ENCODE measurements at regions not wholly inside any gene's neighbourhood (a gene's known extent, or its start where the extent isn't known, plus 50 kb on each side); places are given as distances from the start of the nearest gene placed in this dataset.

GRCh38 chr4:111449657-111450056 is 695.6 kb upstream of the FAM241A start:
- Histone ChIP-seq H3K36me3 (ENCODE audit: insufficient read depth, low read length) (no peaks in the 10 kb centered on the region), H4K20me1 (ENCODE audit: insufficient read depth, low read length) (no peaks in the 10 kb centered on the region), H3K4me2 (ENCODE audit: insufficient read depth, low read length) (no peak overlapping the region), H3K4me1 (ENCODE audit: insufficient read depth, low read length) (no peaks in the 10 kb centered on the region), H3K9me3 (ENCODE audit: insufficient read depth, low read length, severe bottlenecking) (no peaks in the 10 kb centered on the region), H3K27me3 (ENCODE audit: insufficient read depth, low read length, poor library complexity) (no peaks in the 10 kb centered on the region), H2AFZ (ENCODE audit: low read depth, low read length) (no peak overlapping the region), H3K27ac (ENCODE audit: low read length) (no peak overlapping the region), H3K4me3 (ENCODE audit: low read depth in 1 of 2, low read length in 2 of 2) (no peak overlapping the region), H3K9ac (ENCODE audit: low read depth, low read length) (no peak overlapping the region), H3K79me2 (ENCODE audit: insufficient read depth, low read length) (no peaks in the 10 kb centered on the region)
- TF ChIP-seq EZH2 (IDR thresholded peaks at IDR 0.05; ENCODE audit: borderline replicate concordance, low read depth, low read length, severe bottlenecking) (no peak), CTCF (IDR thresholded peaks at IDR 0.05; ENCODE audit: borderline replicate concordance, extremely low read depth, low read length, poor library complexity, severe bottlenecking) (no peak)
- no peak for ATAC-seq (ENCODE audit: insufficient read depth, low read depth)
- no peak for DNase-seq

DNA sequence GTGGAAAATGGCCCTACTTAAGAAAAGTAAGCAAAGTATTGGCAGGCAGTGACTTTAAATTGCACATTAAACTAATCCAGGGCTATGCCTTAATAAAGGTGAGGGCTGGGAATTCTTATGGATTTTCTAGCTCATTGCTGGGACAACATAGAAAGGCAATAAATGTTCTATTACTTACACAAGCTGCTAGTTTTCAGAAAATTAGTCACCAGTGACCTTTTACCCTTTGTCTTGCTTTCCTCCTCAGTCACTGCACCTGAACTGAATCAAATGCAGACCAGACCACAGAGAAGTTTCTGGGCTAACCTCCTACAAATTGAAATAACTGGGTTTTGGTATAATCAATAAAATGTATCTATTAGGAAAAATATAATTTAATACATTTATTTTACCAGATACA is 694.4 kb upstream of the FAM241A start:
- no peak for DNase-seq
- no peaks in the 10 kb centered on the region for H3K4me1 ChIP-seq (ENCODE audit: insufficient read depth, low read length)
- no peaks in the 10 kb centered on the region for H3K9me3 ChIP-seq (ENCODE audit: insufficient read depth, low read length, severe bottlenecking)
- H3K27me3 ChIP-seq (ENCODE audit: insufficient read depth, low read length, poor library complexity): no peaks in the 10 kb centered on the region
- no peak overlapping the region for H2AFZ ChIP-seq (ENCODE audit: low read depth, low read length)
- no peak for ATAC-seq (ENCODE audit: insufficient read depth, low read depth)
- no peak overlapping the region for H3K27ac ChIP-seq (ENCODE audit: low read length)
- no peak for TF ChIP-seq CTCF (IDR thresholded peaks at IDR 0.05; ENCODE audit: borderline replicate concordance, extremely low read depth, low read length, poor library complexity, severe bottlenecking)
- TF ChIP-seq EZH2 (IDR thresholded peaks at IDR 0.05; ENCODE audit: borderline replicate concordance, low read depth, low read length, severe bottlenecking): no peak
- H3K36me3 ChIP-seq (ENCODE audit: insufficient read depth, low read length): no peaks in the 10 kb centered on the region
- H4K20me1 ChIP-seq (ENCODE audit: insufficient read depth, low read length): no peaks in the 10 kb centered on the region
- H3K79me2 ChIP-seq (ENCODE audit: insufficient read depth, low read length): no peaks in the 10 kb centered on the region
- H3K4me2 ChIP-seq (ENCODE audit: insufficient read depth, low read length): no peak overlapping the region
- no peak overlapping the region for H3K4me3 ChIP-seq (ENCODE audit: low read depth in 1 of 2, low read length in 2 of 2)
- H3K9ac ChIP-seq (ENCODE audit: low read depth, low read length): no peak overlapping the region

DNA sequence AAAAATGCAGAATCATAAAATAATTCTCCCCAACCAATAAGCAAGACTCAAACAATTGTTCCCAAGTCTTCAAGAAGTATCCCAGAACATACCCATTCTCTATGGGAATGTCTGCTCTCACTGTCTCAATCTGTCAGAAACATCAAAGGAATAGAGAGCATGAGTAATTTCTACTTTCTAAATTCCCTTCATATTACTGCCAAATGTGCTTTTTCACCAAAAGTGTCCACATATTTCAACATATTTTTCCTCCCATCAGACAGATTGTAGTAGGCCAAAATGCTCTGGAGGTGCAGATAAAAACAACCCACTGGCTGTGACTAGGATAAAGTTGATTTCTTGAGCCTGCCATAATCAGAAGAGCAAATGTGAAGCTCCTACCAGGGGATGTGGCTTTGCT is 692.0 kb upstream of the FAM241A start:
- H3K79me2 ChIP-seq (ENCODE audit: insufficient read depth, low read length): no peaks in the 10 kb centered on the region
- H3K4me3 ChIP-seq (ENCODE audit: low read depth in 1 of 2, low read length in 2 of 2): no peak overlapping the region
- DNase-seq: no peak
- H4K20me1 ChIP-seq (ENCODE audit: insufficient read depth, low read length): no peaks in the 10 kb centered on the region
- no peak overlapping the region for H3K27ac ChIP-seq (ENCODE audit: low read length)
- H3K9me3 ChIP-seq (ENCODE audit: insufficient read depth, low read length, severe bottlenecking): no peaks in the 10 kb centered on the region
- no peaks in the 10 kb centered on the region for H3K36me3 ChIP-seq (ENCODE audit: insufficient read depth, low read length)
- H3K9ac ChIP-seq (ENCODE audit: low read depth, low read length): no peak overlapping the region
- ATAC-seq (ENCODE audit: insufficient read depth, low read depth): no peak
- H3K27me3 ChIP-seq (ENCODE audit: insufficient read depth, low read length, poor library complexity): no peaks in the 10 kb centered on the region
- H2AFZ ChIP-seq (ENCODE audit: low read depth, low read length): no peak overlapping the region
- H3K4me1 ChIP-seq (ENCODE audit: insufficient read depth, low read length): no peaks in the 10 kb centered on the region
- TF ChIP-seq CTCF (IDR thresholded peaks at IDR 0.05; ENCODE audit: borderline replicate concordance, extremely low read depth, low read length, poor library complexity, severe bottlenecking) (no peak), EZH2 (IDR thresholded peaks at IDR 0.05; ENCODE audit: borderline replicate concordance, low read depth, low read length, severe bottlenecking) (no peak)
- no peak overlapping the region for H3K4me2 ChIP-seq (ENCODE audit: insufficient read depth, low read length)

- H3K36me3 ChIP-seq (ENCODE audit: insufficient read depth, low read length): no peaks in the 10 kb centered on the region
- no peak overlapping the region for H2AFZ ChIP-seq (ENCODE audit: low read depth, low read length)
- no peaks in the 10 kb centered on the region for H4K20me1 ChIP-seq (ENCODE audit: insufficient read depth, low read length)
- TF ChIP-seq CTCF (IDR thresholded peaks at IDR 0.05; ENCODE audit: borderline replicate concordance, extremely low read depth, low read length, poor library complexity, severe bottlenecking): no peak
- TF ChIP-seq EZH2 (IDR thresholded peaks at IDR 0.05; ENCODE audit: borderline replicate concordance, low read depth, low read length, severe bottlenecking): no peak
- no peak overlapping the region for H3K4me3 ChIP-seq (ENCODE audit: low read depth in 1 of 2, low read length in 2 of 2)
- H3K9me3 ChIP-seq (ENCODE audit: insufficient read depth, low read length, severe bottlenecking): no peaks in the 10 kb centered on the region
- H3K4me1 ChIP-seq (ENCODE audit: insufficient read depth, low read length): no peaks in the 10 kb centered on the region
- H3K27me3 ChIP-seq (ENCODE audit: insufficient read depth, low read length, poor library complexity): no peaks in the 10 kb centered on the region
- H3K27ac ChIP-seq (ENCODE audit: low read length): no peak overlapping the region
- H3K9ac ChIP-seq (ENCODE audit: low read depth, low read length): no peak overlapping the region
- no peak overlapping the region for H3K4me2 ChIP-seq (ENCODE audit: insufficient read depth, low read length)
- no peaks in the 10 kb centered on the region for H3K79me2 ChIP-seq (ENCODE audit: insufficient read depth, low read length)
- no peak for DNase-seq
- no peak for ATAC-seq (ENCODE audit: insufficient read depth, low read depth)
Measured at GRCh38 chr4:111454961-111455360, 690.3 kb upstream of the FAM241A start.

Measured in DND-41 (cell line).